GM21390 (cell line): ENCODE measurements at regions not wholly inside any gene's neighbourhood (a gene's known extent, or its start where the extent isn't known, plus 50 kb on each side); places are given as distances from the start of the nearest gene placed in this dataset.
"Not testable (repeated sequence)": the region's sequence is repeated elsewhere in the genome, so short reads cannot be mapped to it uniquely, and the experiment has no call there.

Source experiments
- ATAC-seq: cut with Tn5 transposase; IDR thresholded peaks from one replicate; pipeline ENCODE4 v1.9.1; 2021; ENCODE audit not compliant: unreplicated experiment

- no peak for ATAC-seq
Observed at GRCh38 chr2:142718576-142719155, 158.8 kb upstream of the KYNU start.

GRCh38 chr2:142716463-142717242 lies 160.8 kb upstream of the KYNU start:
- ATAC-seq = no peak

- ATAC-seq = peak; percentile 93
Observed at GRCh38 chr2:142714600-142714999, 162.9 kb upstream of the KYNU start.

- no peak for ATAC-seq
Observed at GRCh38 chr2:142710336-142710735, 167.1 kb upstream of the KYNU start.

- no peak for ATAC-seq
Observed at GRCh38 chr2:142707318-142707717, 170.1 kb upstream of the KYNU start.

- not testable (repeated sequence) for ATAC-seq
Observed at GRCh38 chr2:142702397-142702796, 175.1 kb upstream of the KYNU start.

- ATAC-seq = not testable (repeated sequence)
Observed at GRCh38 chr2:142695350-142696257, 181.9 kb upstream of the KYNU start.

GRCh38 chr2:142694282-142694681 lies 183.2 kb upstream of the KYNU start:
- ATAC-seq = no peak

GRCh38 chr2:142693171-142693950 lies 184.1 kb upstream of the KYNU start:
- ATAC-seq = no peak

GRCh38 chr2:142688856-142689605 lies 188.4 kb upstream of the KYNU start:
- ATAC-seq = no peak

GRCh38 chr2:142687509-142687908 lies 190.0 kb upstream of the KYNU start:
- no peak for ATAC-seq

- ATAC-seq = no peak
Observed at GRCh38 chr2:142687075-142687474, 190.4 kb upstream of the KYNU start.

- ATAC-seq = no peak
Observed at GRCh38 chr2:142684667-142685066, 192.8 kb upstream of the KYNU start.

- ATAC-seq = no peak
Observed at GRCh38 chr2:142682528-142682927, 194.9 kb upstream of the KYNU start.

- ATAC-seq = no peak
Observed at GRCh38 chr2:142681952-142682351, 195.5 kb upstream of the KYNU start.

GRCh38 chr2:142678164-142678563 lies 199.3 kb upstream of the KYNU start:
- no peak for ATAC-seq

- ATAC-seq = no peak
Observed at GRCh38 chr2:142675398-142675797, 202.1 kb upstream of the KYNU start.

- no peak for ATAC-seq
Observed at GRCh38 chr2:142673836-142674235, 203.6 kb upstream of the KYNU start.

GRCh38 chr2:142672698-142673097 lies 204.8 kb upstream of the KYNU start:
- ATAC-seq = no peak

- no peak for ATAC-seq
Observed at GRCh38 chr2:142670362-142670761, 207.1 kb upstream of the KYNU start.
